ENCODE measurements at regions not wholly inside any gene's neighbourhood (a gene's known extent, or its start where the extent isn't known, plus 50 kb on each side); places are given as distances from the start of the nearest gene placed in this dataset.

- Histone ChIP-seq H2AFZ (ENCODE audit: low read depth) (no peak overlapping the region), H3K4me3 (IDR thresholded peaks at IDR 0.05; ENCODE audit: insufficient read depth, low read depth, low read length) (no peak overlapping the region), H3K4me2 (no peak overlapping the region), H3K27ac (no peak overlapping the region), H3K79me2 (ENCODE audit: insufficient read depth, low read depth) (no peaks in the 10 kb centered on the region), H3K27me3 (ENCODE audit: insufficient read depth, low read depth) (no peaks in the 10 kb centered on the region), H3K9ac (no peak overlapping the region), H4K20me1 (ENCODE audit: insufficient read depth) (no peaks in the 10 kb centered on the region), H3K36me3 (ENCODE audit: insufficient read depth) (no peaks in the 10 kb centered on the region), H3K4me1 (ENCODE audit: low read depth, poor library complexity, severe bottlenecking) (no peaks in the 10 kb centered on the region)
- TF ChIP-seq, protein P1, sequence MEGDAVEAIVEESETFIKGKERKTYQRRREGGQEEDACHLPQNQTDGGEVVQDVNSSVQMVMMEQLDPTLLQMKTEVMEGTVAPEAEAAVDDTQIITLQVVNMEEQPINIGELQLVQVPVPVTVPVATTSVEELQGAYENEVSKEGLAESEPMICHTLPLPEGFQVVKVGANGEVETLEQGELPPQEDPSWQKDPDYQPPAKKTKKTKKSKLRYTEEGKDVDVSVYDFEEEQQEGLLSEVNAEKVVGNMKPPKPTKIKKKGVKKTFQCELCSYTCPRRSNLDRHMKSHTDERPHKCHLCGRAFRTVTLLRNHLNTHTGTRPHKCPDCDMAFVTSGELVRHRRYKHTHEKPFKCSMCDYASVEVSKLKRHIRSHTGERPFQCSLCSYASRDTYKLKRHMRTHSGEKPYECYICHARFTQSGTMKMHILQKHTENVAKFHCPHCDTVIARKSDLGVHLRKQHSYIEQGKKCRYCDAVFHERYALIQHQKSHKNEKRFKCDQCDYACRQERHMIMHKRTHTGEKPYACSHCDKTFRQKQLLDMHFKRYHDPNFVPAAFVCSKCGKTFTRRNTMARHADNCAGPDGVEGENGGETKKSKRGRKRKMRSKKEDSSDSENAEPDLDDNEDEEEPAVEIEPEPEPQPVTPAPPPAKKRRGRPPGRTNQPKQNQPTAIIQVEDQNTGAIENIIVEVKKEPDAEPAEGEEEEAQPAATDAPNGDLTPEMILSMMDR (conservative IDR thresholded peaks at IDR 0.05; ENCODE audit: low read depth, low read length) = no peak
These were observed 98.6 kb downstream of the CYB561 start for GRCh38 chr17:63347475-63347874.

DNA sequence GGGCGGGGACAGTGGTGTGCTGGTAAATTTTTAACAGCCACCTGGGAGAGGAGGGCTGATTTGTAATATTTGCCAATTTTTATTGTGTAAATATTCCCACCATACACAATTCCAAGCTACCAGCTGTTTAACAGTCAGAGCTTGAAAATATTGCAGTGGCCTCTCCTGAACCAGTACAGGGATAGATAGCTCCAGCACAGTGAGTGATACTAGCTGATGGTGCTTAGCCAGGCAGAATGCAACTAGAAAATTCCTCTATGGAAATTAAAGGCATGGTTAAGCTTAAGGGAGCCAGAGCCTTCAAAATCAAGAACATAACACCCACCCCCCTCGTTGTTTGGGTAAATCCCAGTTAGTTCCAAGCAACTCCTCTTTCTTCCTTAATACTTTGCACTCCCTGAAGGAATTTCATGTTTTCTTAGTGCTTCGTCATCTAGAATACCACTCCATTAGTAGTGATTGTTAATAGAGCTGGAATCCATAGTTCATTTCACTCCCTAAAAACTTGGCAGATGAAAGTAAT lies 96.6 kb downstream of the CYB561 start:
- H3K79me2 ChIP-seq (ENCODE audit: insufficient read depth, low read depth) = no peaks in the 10 kb centered on the region
- H3K4me1 ChIP-seq (ENCODE audit: low read depth, poor library complexity, severe bottlenecking) = no peaks in the 10 kb centered on the region
- no peak overlapping the region for H3K9ac ChIP-seq
- H4K20me1 ChIP-seq (ENCODE audit: insufficient read depth) = no peaks in the 10 kb centered on the region
- H3K4me2 ChIP-seq = no peak overlapping the region
- no peaks in the 10 kb centered on the region for H3K27me3 ChIP-seq (ENCODE audit: insufficient read depth, low read depth)
- H2AFZ ChIP-seq (ENCODE audit: low read depth) = no peak overlapping the region
- TF ChIP-seq, protein P1 (conservative IDR thresholded peaks at IDR 0.05; ENCODE audit: low read depth, low read length) = no peak
- H3K27ac ChIP-seq = no peak overlapping the region
- no peak overlapping the region for H3K4me3 ChIP-seq (IDR thresholded peaks at IDR 0.05; ENCODE audit: insufficient read depth, low read depth, low read length)
- H3K36me3 ChIP-seq (ENCODE audit: insufficient read depth) = no peaks in the 10 kb centered on the region

GRCh38 chr17:63350364-63350763 lies 95.7 kb downstream of the CYB561 start:
- no peaks in the 10 kb centered on the region for H4K20me1 ChIP-seq (ENCODE audit: insufficient read depth)
- TF ChIP-seq, protein P1 (conservative IDR thresholded peaks at IDR 0.05; ENCODE audit: low read depth, low read length) = no peak
- H3K27ac ChIP-seq = no peak overlapping the region
- no peaks in the 10 kb centered on the region for H3K79me2 ChIP-seq (ENCODE audit: insufficient read depth, low read depth)
- H3K9ac ChIP-seq = no peak overlapping the region
- no peak overlapping the region for H3K4me2 ChIP-seq
- H3K36me3 ChIP-seq (ENCODE audit: insufficient read depth) = no peaks in the 10 kb centered on the region
- no peak overlapping the region for H2AFZ ChIP-seq (ENCODE audit: low read depth)
- H3K4me3 ChIP-seq (IDR thresholded peaks at IDR 0.05; ENCODE audit: insufficient read depth, low read depth, low read length) = no peak overlapping the region
- H3K4me1 ChIP-seq (ENCODE audit: low read depth, poor library complexity, severe bottlenecking) = no peaks in the 10 kb centered on the region
- H3K27me3 ChIP-seq (ENCODE audit: insufficient read depth, low read depth) = no peaks in the 10 kb centered on the region

DNA sequence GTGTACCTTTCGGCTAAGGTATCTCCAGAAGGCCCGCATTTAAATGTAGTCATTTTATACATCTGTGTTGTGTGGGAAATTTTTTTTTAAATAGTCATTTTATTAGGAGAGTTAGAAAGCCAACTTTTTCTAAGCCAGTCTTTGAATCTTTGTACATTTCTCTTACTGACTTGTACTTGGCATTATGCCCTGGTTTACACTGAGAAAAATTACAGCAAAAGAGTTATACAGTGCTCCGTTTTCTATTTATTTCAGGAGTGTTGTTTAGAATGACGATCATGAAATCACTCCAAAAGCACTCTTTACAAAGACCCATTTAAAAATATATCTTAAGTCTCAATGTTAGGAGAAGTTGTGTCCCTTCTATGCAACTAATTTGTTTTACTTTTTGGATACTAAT lies 91.8 kb downstream of the CYB561 start:
- TF ChIP-seq, protein P1 (conservative IDR thresholded peaks at IDR 0.05; ENCODE audit: low read depth, low read length) = no peak
- no peaks in the 10 kb centered on the region for H3K4me1 ChIP-seq (ENCODE audit: low read depth, poor library complexity, severe bottlenecking)
- H4K20me1 ChIP-seq (ENCODE audit: insufficient read depth) = no peaks in the 10 kb centered on the region
- H3K79me2 ChIP-seq (ENCODE audit: insufficient read depth, low read depth) = no peaks in the 10 kb centered on the region
- H3K9ac ChIP-seq = no peak overlapping the region
- no peak overlapping the region for H3K4me2 ChIP-seq
- H3K36me3 ChIP-seq (ENCODE audit: insufficient read depth) = no peaks in the 10 kb centered on the region
- H3K27ac ChIP-seq = no peak overlapping the region
- H3K4me3 ChIP-seq (IDR thresholded peaks at IDR 0.05; ENCODE audit: insufficient read depth, low read depth, low read length) = no peak overlapping the region
- H3K27me3 ChIP-seq (ENCODE audit: insufficient read depth, low read depth) = no peaks in the 10 kb centered on the region
- no peak overlapping the region for H2AFZ ChIP-seq (ENCODE audit: low read depth)

Data from KMS-11 (cell line).